ENCODE measurements at regions not wholly inside any gene's neighbourhood (a gene's known extent, or its start where the extent isn't known, plus 50 kb on each side); places are given as distances from the start of the nearest gene placed in this dataset.

- Histone ChIP-seq H3K36me3 (ENCODE audit: control insufficient read depth, insufficient read depth, low read length) (no peaks in the 10 kb centered on the region), H3K27me3 (ENCODE audit: control insufficient read depth, insufficient read depth, low read length) (no peaks in the 10 kb centered on the region), H3K4me3 (ENCODE audit: low read depth, low read length) (no peak overlapping the region)
- CTCF ChIA-PET: no interaction called here
- POLR2A ChIA-PET: no interaction called here
- no peak for TF ChIP-seq CTCF (IDR thresholded peaks at IDR 0.05; ENCODE audit: insufficient read depth, low read depth, low read length)
- DNase-seq (ENCODE audit: low read depth): no peak
Measured at GRCh38 chr6:66198062-66198624, 491.1 kb upstream of the EYS start.

- H3K4me3 ChIP-seq (ENCODE audit: low read depth, low read length): no peak overlapping the region
- DNase-seq (ENCODE audit: low read depth): no peak
- ChIA-PET CTCF (no interaction called here), POLR2A (no interaction called here)
- no peak for TF ChIP-seq CTCF (IDR thresholded peaks at IDR 0.05; ENCODE audit: insufficient read depth, low read depth, low read length)
- H3K27me3 ChIP-seq (ENCODE audit: control insufficient read depth, insufficient read depth, low read length): no peaks in the 10 kb centered on the region
- H3K36me3 ChIP-seq (ENCODE audit: control insufficient read depth, insufficient read depth, low read length): no peaks in the 10 kb centered on the region
Measured at GRCh38 chr6:66190858-66191257, 483.8 kb upstream of the EYS start.

GRCh38 chr6:66189915-66190314 is 482.9 kb upstream of the EYS start:
- ChIA-PET CTCF (no interaction called here), POLR2A (no interaction called here)
- no peaks in the 10 kb centered on the region for H3K27me3 ChIP-seq (ENCODE audit: control insufficient read depth, insufficient read depth, low read length)
- H3K4me3 ChIP-seq (ENCODE audit: low read depth, low read length): no peak overlapping the region
- no peak for DNase-seq (ENCODE audit: low read depth)
- no peak for TF ChIP-seq CTCF (IDR thresholded peaks at IDR 0.05; ENCODE audit: insufficient read depth, low read depth, low read length)
- H3K36me3 ChIP-seq (ENCODE audit: control insufficient read depth, insufficient read depth, low read length): no peaks in the 10 kb centered on the region

- DNase-seq (ENCODE audit: low read depth): no peak
- ChIA-PET CTCF (no interaction called here), POLR2A (no interaction called here)
- Histone ChIP-seq H3K36me3 (ENCODE audit: control insufficient read depth, insufficient read depth, low read length) (no peaks in the 10 kb centered on the region), H3K4me3 (ENCODE audit: low read depth, low read length) (no peak overlapping the region), H3K27me3 (ENCODE audit: control insufficient read depth, insufficient read depth, low read length) (no peaks in the 10 kb centered on the region)
- no peak for TF ChIP-seq CTCF (IDR thresholded peaks at IDR 0.05; ENCODE audit: insufficient read depth, low read depth, low read length)
Measured at GRCh38 chr6:66186756-66187155, 479.7 kb upstream of the EYS start.

- Histone ChIP-seq H3K36me3 (ENCODE audit: control insufficient read depth, insufficient read depth, low read length) (no peaks in the 10 kb centered on the region), H3K4me3 (ENCODE audit: low read depth, low read length) (no peak overlapping the region), H3K27me3 (ENCODE audit: control insufficient read depth, insufficient read depth, low read length) (no peaks in the 10 kb centered on the region)
- ChIA-PET CTCF (no interaction called here), POLR2A (no interaction called here)
- peak; percentile 5 for DNase-seq (ENCODE audit: low read depth)
- TF ChIP-seq CTCF (IDR thresholded peaks at IDR 0.05; ENCODE audit: insufficient read depth, low read depth, low read length): no peak
Measured at GRCh38 chr6:66184091-66184490, 477.1 kb upstream of the EYS start.
